ENCODE measurements at regions not wholly inside any gene's neighbourhood (a gene's known extent, or its start where the extent isn't known, plus 50 kb on each side); places are given as distances from the start of the nearest gene placed in this dataset.
A peak's percentile ranks its signal among the peaks of the same experiment; 100 is the strongest.
"Not testable (repeated sequence)": the region's sequence is repeated elsewhere in the genome, so short reads cannot be mapped to it uniquely, and the experiment has no call there.

GRCh38 chrX:45800746-45801453 lies 600.2 kb upstream of the DIPK2B start:
- Histone ChIP-seq H3K79me1 (ENCODE audit: low read depth in 1 of 2, low read length in 2 of 2) (peaks cover 4 to 29% of the 10 kb centered on the region in 2 experiments; a peak in 3 of 4 replicates), H3K4me2 (ENCODE audit: low read depth, low read length) (peak overlapping the region; percentile 27; the same call in 1 of the 2 replicates), H4K5ac (ENCODE audit: low read depth, low read length) (0 out of 2 replicates have a peak overlapping the region, but pooled peaks have one; percentile 8), H3K27ac (ENCODE audit: insufficient read depth, low read length) (peak overlapping the region; percentile 22), H3K4me1 (ENCODE audit: control insufficient read depth, insufficient read depth, low read length) (peaks cover 11% of the 10 kb centered on the region), H3K4ac (ENCODE audit: low read depth, low read length) (0 out of 2 replicates have a peak overlapping the region, but pooled peaks have one; percentile 56)
- H2AK9ac ChIP-seq (replicated peaks; ENCODE audit: low read depth, low read length, poor library complexity); H2BK120ac ChIP-seq (ENCODE audit: low read depth, low read length); CTCF ChIA-PET; dilution Hi-C loops (cut with HindIII; ENCODE audit: low sequenced_read_pairs, unreplicated experiment); H3K27me3 ChIP-seq (ENCODE audit: control insufficient read depth, insufficient read depth, low read length); H4K91ac ChIP-seq (ENCODE audit: insufficient read depth, low read depth, low read length); H2AK5ac ChIP-seq (ENCODE audit: low read depth, low read length); in situ Hi-C loops (cut with MboI; ENCODE audit: low sequenced_read_pairs); H4K20me1 ChIP-seq (ENCODE audit: insufficient read depth, low read length); H3K9me1 ChIP-seq (ENCODE audit: insufficient read depth, low read length); H2BK20ac ChIP-seq (ENCODE audit: low read depth, low read length); H3K4me3 ChIP-seq (ENCODE audit: insufficient read depth, low read depth, low read length); H3K23ac ChIP-seq (ENCODE audit: low read depth, low read length); H3K14ac ChIP-seq (replicated peaks; ENCODE audit: low read depth, low read length); H3K18ac ChIP-seq (ENCODE audit: low read depth, low read length); H2BK5ac ChIP-seq (ENCODE audit: low read depth, low read length, poor library complexity, severe bottlenecking); intact Hi-C loops (cut with micrococcal nuclease); DNase-seq; H3K56ac ChIP-seq (ENCODE audit: extremely low read depth, insufficient read depth, low read length); H2BK15ac ChIP-seq (ENCODE audit: low read depth, low read length); H3K36me3 ChIP-seq (ENCODE audit: control insufficient read depth, insufficient read depth, low read length); ATAC-seq (ENCODE audit: low read depth); POLR2A ChIA-PET (ENCODE audit: unreplicated experiment); BruUV-seq (replicated peaks); H3K9me3 ChIP-seq (ENCODE audit: control insufficient read depth, insufficient read depth, low read length); H2AFZ ChIP-seq (replicated peaks; ENCODE audit: low read length, poor library complexity); H3K9ac ChIP-seq (ENCODE audit: low read depth, low read length); H4K8ac ChIP-seq (ENCODE audit: low read depth in 2 of 2, low read length in 2 of 2): not testable (repeated sequence)
- no CpG with 5 or more reads among the region's 16 CpGs for WGBS, 2 experiments (ENCODE audit: extremely low coverage in 2 of 2, insufficient read length in 1 of 2)

Measured in IMR-90 (cell line).